Cardiac septum (tissue), 1 donor: ENCODE measurements at regions not wholly inside any gene's neighbourhood (a gene's known extent, or its start where the extent isn't known, plus 50 kb on each side); places are given as distances from the start of the nearest gene placed in this dataset.
"Not testable (repeated sequence)": the region's sequence is repeated elsewhere in the genome, so short reads cannot be mapped to it uniquely, and the experiment has no call there.

ENCODE experiments used
- DNase-seq: peaks from one replicate; pipeline ENCODE4 v3.0.0-alpha.2; 2020; ENCODE audit warnings: low spot score
- intact Hi-C: fragments of 100-400 bp; cut with DNase I; formaldehyde crosslinking; loops from one replicate; pipeline ENCODE4 v1.14.0; 2022
- donor health status: DM: no; HTN: no; CAD: no.

- intact Hi-C loops, DNase-seq: not testable (repeated sequence)
These were observed 328.8 kb upstream of the PLGLB2 start for GRCh38 chr2:87418823-87419822.

- intact Hi-C loops, DNase-seq: not testable (repeated sequence)
These were observed 327.9 kb upstream of the PLGLB2 start for GRCh38 chr2:87419980-87420379.

- intact Hi-C loops, DNase-seq: not testable (repeated sequence)
These were observed 326.9 kb upstream of the PLGLB2 start for GRCh38 chr2:87420954-87421353.

GRCh38 chr2:87423796-87424762 is 323.8 kb upstream of the PLGLB2 start:
- DNase-seq, intact Hi-C loops: not testable (repeated sequence)

GRCh38 chr2:87424763-87425154 is 323.1 kb upstream of the PLGLB2 start:
- DNase-seq, intact Hi-C loops: not testable (repeated sequence)

GRCh38 chr2:87425191-87425590 is 322.7 kb upstream of the PLGLB2 start:
- DNase-seq, intact Hi-C loops: not testable (repeated sequence)

GRCh38 chr2:87425717-87426116 is 322.2 kb upstream of the PLGLB2 start:
- intact Hi-C loops, DNase-seq: not testable (repeated sequence)

- intact Hi-C loops, DNase-seq: not testable (repeated sequence)
These were observed 319.3 kb upstream of the PLGLB2 start for GRCh38 chr2:87428452-87429130.

- DNase-seq, intact Hi-C loops: not testable (repeated sequence)
These were observed 318.5 kb upstream of the PLGLB2 start for GRCh38 chr2:87429206-87429930.

GRCh38 chr2:87429931-87430275 is 318.0 kb upstream of the PLGLB2 start:
- DNase-seq, intact Hi-C loops: not testable (repeated sequence)

- intact Hi-C loops, DNase-seq: not testable (repeated sequence)
These were observed 316.8 kb upstream of the PLGLB2 start for GRCh38 chr2:87431051-87431450.

- DNase-seq, intact Hi-C loops: not testable (repeated sequence)
These were observed 315.0 kb upstream of the PLGLB2 start for GRCh38 chr2:87432711-87433453.

- DNase-seq, intact Hi-C loops: not testable (repeated sequence)
These were observed 311.9 kb upstream of the PLGLB2 start for GRCh38 chr2:87436007-87436406.

GRCh38 chr2:87437701-87438260 is 310.1 kb upstream of the PLGLB2 start:
- DNase-seq, intact Hi-C loops: not testable (repeated sequence)

- intact Hi-C loops, DNase-seq: not testable (repeated sequence)
These were observed 309.0 kb upstream of the PLGLB2 start for GRCh38 chr2:87438780-87439454.

GRCh38 chr2:87439617-87440204 is 308.2 kb upstream of the PLGLB2 start:
- intact Hi-C loops, DNase-seq: not testable (repeated sequence)

- intact Hi-C loops = not testable (repeated sequence)
These were observed 307.2 kb upstream of the PLGLB2 start for GRCh38 chr2:87440650-87441049.

More at GRCh38 chr2:87440650-87441049, 307.2 kb upstream of the PLGLB2 start:
- DNase-seq = not testable (repeated sequence)
